PC-3 (cell line): ENCODE measurements at regions not wholly inside any gene's neighbourhood (a gene's known extent, or its start where the extent isn't known, plus 50 kb on each side); places are given as distances from the start of the nearest gene placed in this dataset.

ENCODE experiments used
- ATAC-seq: fragments of 200-7000 bp; cut with Tn5 transposase; 2 replicates; pipeline ENCODE4 v1.9.1; 2020; ENCODE audit warnings: mild to moderate bottlenecking, moderate library complexity
- BruUV-seq: library from RNA; stranded (reverse); fragments of 400-500 nt; replicated peaks from 2 replicates; lab custom pipeline; 2021; lab: Mats Ljungman, UMichigan
- CTCF ChIA-PET: fragments of 300-600 bp; sonication (Branson Sonifier 250); formaldehyde crosslinking; loops from one replicate; lab custom pipeline; 2022; ENCODE audit warnings: antibody characterized with exemption; lab: Charles Lee
- POLR2A ChIA-PET: fragments of 300-600 bp; sonication (Branson Sonifier 250); formaldehyde crosslinking; loops from one replicate; lab custom pipeline; 2022; ENCODE audit warnings: antibody characterized with exemption; ENCODE audit not compliant: unreplicated experiment; lab: Charles Lee
- DNase-seq: peaks from one replicate; pipeline ENCODE4 v3.0.0-alpha.2; 2015
- H2AFZ ChIP-seq: fragments of 300-600 bp; sonication (generic); 2 replicates; pipeline ENCODE4 v1.6.0; 2016; ENCODE audit warnings: antibody characterized with exemption, low read length
- H3F3A ChIP-seq: fragments of 300-600 bp; sonication (generic); one replicate; pipeline ENCODE4 v1.6.0; 2017; ENCODE audit warnings: antibody characterized with exemption, low read length, control low read depth, mild to moderate bottlenecking; ENCODE audit not compliant: unreplicated experiment
- H3K27ac ChIP-seq: fragments of 300-600 bp; sonication (generic); 2 replicates; pipeline ENCODE4 v1.5.1; 2016; ENCODE audit warnings: mild to moderate bottlenecking, low read length
- H3K27me3 ChIP-seq: fragments of 300-600 bp; sonication (generic); 2 replicates; pipeline ENCODE4 v1.6.1; 2016; ENCODE audit warnings: low read length, mixed read lengths
- H3K36me3 ChIP-seq: fragments of 300-600 bp; sonication (generic); 2 replicates; pipeline ENCODE4 v1.6.1; 2016; ENCODE audit warnings: low read depth, mixed run types, low read length, mixed read lengths
- H3K4me1 ChIP-seq: fragments of 300-600 bp; sonication (generic); 2 replicates; pipeline ENCODE4 v1.5.1; 2016; ENCODE audit warnings: low read length; ENCODE audit not compliant: insufficient read depth
- H3K4me2 ChIP-seq: fragments of 300-600 bp; sonication (generic); 2 replicates; pipeline ENCODE4 v1.6.0; 2016; ENCODE audit warnings: low read length
- H3K4me3 ChIP-seq: fragments of 300-600 bp; sonication (generic); 2 replicates; pipeline ENCODE4 v1.5.1; 2016; ENCODE audit warnings: mild to moderate bottlenecking, low read length, mixed read lengths
- H3K79me2 ChIP-seq: fragments of 300-600 bp; sonication (generic); 2 replicates; pipeline ENCODE4 v1.6.1; 2017; ENCODE audit warnings: low read length, mixed read lengths
- H3K9ac ChIP-seq: fragments of 300-600 bp; sonication (generic); 2 replicates; pipeline ENCODE4 v1.6.0; 2016; ENCODE audit warnings: mild to moderate bottlenecking, low read length
- H3K9me2 ChIP-seq: fragments of 300-600 bp; sonication (generic); replicated peaks from 2 replicates; pipeline ENCODE4 v1.6.1; 2016; ENCODE audit warnings: mixed run types, low read length, mixed read lengths
- H3K9me3 ChIP-seq: fragments of 300-600 bp; sonication (generic); 2 replicates; pipeline ENCODE4 v1.6.1; 2016; ENCODE audit warnings: low read length, mixed read lengths
- H4K20me1 ChIP-seq: fragments of 300-600 bp; sonication (generic); 2 replicates; pipeline ENCODE4 v1.6.1; 2016; ENCODE audit warnings: low read length, mixed read lengths
- EZH2 ChIP-seq: fragments of 300-600 bp; sonication (generic); IDR thresholded peaks from one replicate; pipeline ENCODE4 v1.6.1; 2017; ENCODE audit warnings: antibody characterized with exemption, mild to moderate bottlenecking, low read length; ENCODE audit not compliant: unreplicated experiment
- EZH2phosphoT487 ChIP-seq: fragments of 300-600 bp; sonication (generic); IDR thresholded peaks from 2 replicates; pipeline ENCODE4 v1.6.1; 2018; ENCODE audit warnings: mild to moderate bottlenecking, antibody characterized with exemption, low read length, borderline replicate concordance
- intact Hi-C: fragments of 100-400 bp; cut with micrococcal nuclease; formaldehyde crosslinking; loops from 2 replicates; pipeline ENCODE4 v1.9.0; 2023
- TF ChIP-seq, protein P1 (sequence below): fragments of 300-600 bp; sonication (generic); conservative IDR thresholded peaks from 2 replicates; pipeline ENCODE4 v1.5.1; 2017; ENCODE audit warnings: antibody characterized with exemption, low read depth, mild to moderate bottlenecking, low read length

GRCh38 chr15:62791694-62792093, 250.9 kb upstream of the TPM1 start:
- H2AFZ ChIP-seq, result no peak overlapping the region
- ChIA-PET CTCF (no interaction called here), POLR2A (no interaction called here)
- no peaks in the 10 kb centered on the region for H3K79me2 ChIP-seq
- no peaks in the 10 kb centered on the region for H3K9me3 ChIP-seq
- DNase-seq (no peak), ATAC-seq (no peak)
- intact Hi-C loops, result no loop called here
- H3K4me3 ChIP-seq, result no peak overlapping the region
- no TSS peak for BruUV-seq
- no peaks in the 10 kb centered on the region for H3K36me3 ChIP-seq
- no peaks in the 10 kb centered on the region for H3K27me3 ChIP-seq
- no peak overlapping the region for H3K27ac ChIP-seq
- H3K4me2 ChIP-seq, result no peak overlapping the region
- TF ChIP-seq EZH2, result no peak
- H3F3A ChIP-seq, result no peaks in the 10 kb centered on the region
- H4K20me1 ChIP-seq, result no peaks in the 10 kb centered on the region
- H3K9ac ChIP-seq, result no peak overlapping the region
- H3K9me2 ChIP-seq, result no peaks in the 10 kb centered on the region
- no peaks in the 10 kb centered on the region for H3K4me1 ChIP-seq

DNA sequence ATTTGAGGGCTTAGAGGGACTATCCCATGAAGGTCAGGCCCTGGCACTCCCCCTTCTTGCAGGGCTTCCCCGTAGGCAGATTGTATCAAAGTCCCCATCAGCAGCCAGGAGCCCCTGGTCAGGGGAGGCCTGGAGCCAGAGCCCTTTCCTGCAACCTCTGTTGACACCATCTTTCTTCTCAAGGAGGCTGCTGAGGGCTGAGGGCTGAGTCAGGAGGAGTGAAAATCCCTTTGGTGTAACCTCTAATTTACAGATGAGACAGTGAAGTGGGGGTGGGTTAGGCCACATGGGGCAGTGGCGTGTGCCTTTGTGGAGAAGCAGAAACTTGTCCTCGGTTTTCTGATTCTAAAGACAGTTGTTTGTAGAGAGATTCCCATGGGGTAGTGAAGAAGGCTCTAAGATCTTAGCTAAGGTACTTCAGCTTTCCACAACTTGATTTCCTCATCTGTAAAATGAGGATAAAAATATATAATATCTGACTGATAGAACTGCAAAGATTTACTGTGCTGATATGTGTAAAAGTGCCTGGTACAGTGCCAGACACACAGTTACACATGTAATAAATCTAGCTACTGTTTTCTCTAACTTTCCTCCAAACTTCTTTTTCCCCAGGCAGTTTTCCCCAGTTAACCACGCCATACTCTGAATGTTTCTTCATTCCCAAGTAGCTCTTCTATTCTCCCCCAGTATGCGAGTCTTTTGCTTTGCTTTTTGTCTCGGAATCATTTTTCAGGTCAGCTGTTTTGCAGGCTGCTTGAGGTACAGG, 249.4 kb upstream of the TPM1 start:
- Histone ChIP-seq H3K36me3 (no peaks in the 10 kb centered on the region), H3K27ac (no peak overlapping the region), H3K4me1 (no peaks in the 10 kb centered on the region), H3K9me3 (no peaks in the 10 kb centered on the region), H3K4me2 (no peak overlapping the region), H3K79me2 (no peaks in the 10 kb centered on the region), H3K9ac (no peak overlapping the region), H3K4me3 (no peak overlapping the region), H4K20me1 (no peaks in the 10 kb centered on the region), H2AFZ (no peak overlapping the region), H3K9me2 (no peaks in the 10 kb centered on the region), H3F3A (no peaks in the 10 kb centered on the region), H3K27me3 (no peaks in the 10 kb centered on the region)
- CTCF ChIA-PET, result no interaction called here
- ATAC-seq (no peak), DNase-seq (no peak)
- POLR2A ChIA-PET, result no interaction called here
- BruUV-seq, result no TSS peak
- no peak for TF ChIP-seq EZH2
- TF ChIP-seq EZH2phosphoT487, result no peak
- TF ChIP-seq, protein P1, sequence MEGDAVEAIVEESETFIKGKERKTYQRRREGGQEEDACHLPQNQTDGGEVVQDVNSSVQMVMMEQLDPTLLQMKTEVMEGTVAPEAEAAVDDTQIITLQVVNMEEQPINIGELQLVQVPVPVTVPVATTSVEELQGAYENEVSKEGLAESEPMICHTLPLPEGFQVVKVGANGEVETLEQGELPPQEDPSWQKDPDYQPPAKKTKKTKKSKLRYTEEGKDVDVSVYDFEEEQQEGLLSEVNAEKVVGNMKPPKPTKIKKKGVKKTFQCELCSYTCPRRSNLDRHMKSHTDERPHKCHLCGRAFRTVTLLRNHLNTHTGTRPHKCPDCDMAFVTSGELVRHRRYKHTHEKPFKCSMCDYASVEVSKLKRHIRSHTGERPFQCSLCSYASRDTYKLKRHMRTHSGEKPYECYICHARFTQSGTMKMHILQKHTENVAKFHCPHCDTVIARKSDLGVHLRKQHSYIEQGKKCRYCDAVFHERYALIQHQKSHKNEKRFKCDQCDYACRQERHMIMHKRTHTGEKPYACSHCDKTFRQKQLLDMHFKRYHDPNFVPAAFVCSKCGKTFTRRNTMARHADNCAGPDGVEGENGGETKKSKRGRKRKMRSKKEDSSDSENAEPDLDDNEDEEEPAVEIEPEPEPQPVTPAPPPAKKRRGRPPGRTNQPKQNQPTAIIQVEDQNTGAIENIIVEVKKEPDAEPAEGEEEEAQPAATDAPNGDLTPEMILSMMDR, result no peak
- intact Hi-C loops, result no loop called here

- no TSS peak for BruUV-seq
- ChIA-PET POLR2A (no interaction called here), CTCF (no interaction called here)
- no peaks in the 10 kb centered on the region for H3K79me2 ChIP-seq
- DNase-seq (no peak), ATAC-seq (no peak)
- TF ChIP-seq EZH2, result no peak
- TF ChIP-seq, protein P1, result no peak
- TF ChIP-seq EZH2phosphoT487, result no peak
- H3K9ac ChIP-seq, result no peak overlapping the region
- no peaks in the 10 kb centered on the region for H3K4me1 ChIP-seq
- H2AFZ ChIP-seq, result no peak overlapping the region
- no peak overlapping the region for H3K27ac ChIP-seq
- no peaks in the 10 kb centered on the region for H3K36me3 ChIP-seq
- H3F3A ChIP-seq, result no peaks in the 10 kb centered on the region
- no peaks in the 10 kb centered on the region for H3K9me3 ChIP-seq
- no peaks in the 10 kb centered on the region for H4K20me1 ChIP-seq
- no peak overlapping the region for H3K4me2 ChIP-seq
- H3K27me3 ChIP-seq, result no peaks in the 10 kb centered on the region
- H3K4me3 ChIP-seq, result no peak overlapping the region
- no peaks in the 10 kb centered on the region for H3K9me2 ChIP-seq
- intact Hi-C loops, result no loop called here
These were observed 248.8 kb upstream of the TPM1 start for GRCh38 chr15:62793752-62794144.
